SK-N-SH treated with all-trans-retinoic acid at 6 μM for 48 hours (cell line): ENCODE measurements at regions not wholly inside any gene's neighbourhood (a gene's known extent, or its start where the extent isn't known, plus 50 kb on each side); places are given as distances from the start of the nearest gene placed in this dataset.

Source experiments
- ATAC-seq: fragments of 200-7000 bp; cut with Tn5 transposase; 3 replicates; pipeline ENCODE4 v1.9.1; 2020; ENCODE audit warnings: mild to moderate bottlenecking, moderate library complexity
- CREB5 ChIP-seq: fragments of 250-450 bp; sonication (Bioruptor Pico); IDR thresholded peaks from 2 replicates; pipeline ENCODE4 v1.5.1; 2020; ENCODE audit warnings: low read depth, mild to moderate bottlenecking, moderate library complexity
- CSDC2 ChIP-seq: fragments of 250-450 bp; sonication (Bioruptor Pico); IDR thresholded peaks from 2 replicates; pipeline ENCODE4 v1.5.0; 2020; ENCODE audit warnings: mild to moderate bottlenecking, moderate library complexity
- ESRRG ChIP-seq: fragments of 250-450 bp; sonication (Bioruptor Pico); IDR thresholded peaks from 2 replicates; pipeline ENCODE4 v1.6.1; 2021; ENCODE audit warnings: mild to moderate bottlenecking
- GLIS3 ChIP-seq: fragments of 250-450 bp; sonication (Bioruptor Pico); IDR thresholded peaks from 2 replicates; pipeline ENCODE4 v1.5.0; 2020; ENCODE audit warnings: mild to moderate bottlenecking, moderate library complexity
- ISL1 ChIP-seq: fragments of 250-450 bp; sonication (Bioruptor Pico); IDR thresholded peaks from 2 replicates; pipeline ENCODE4 v2.1.2; 2022; ENCODE audit warnings: mild to moderate bottlenecking, moderate library complexity
- OSR1 ChIP-seq: fragments of 250-450 bp; sonication (Bioruptor Pico); IDR thresholded peaks from 2 replicates; pipeline ENCODE4 v1.8.0; 2022; ENCODE audit warnings: moderate library complexity, mild to moderate bottlenecking, inconsistent platforms
- PPARA ChIP-seq: fragments of 250-450 bp; sonication (Bioruptor Pico); IDR thresholded peaks from 2 replicates; pipeline ENCODE4 v1.5.0; 2020; ENCODE audit warnings: mild to moderate bottlenecking, borderline replicate concordance
- RARB ChIP-seq: fragments of 250-450 bp; sonication (Bioruptor Pico); IDR thresholded peaks from 2 replicates; pipeline ENCODE4 v1.8.0; 2021; ENCODE audit warnings: mild to moderate bottlenecking, moderate library complexity
- SNAI2 ChIP-seq: fragments of 250-450 bp; sonication (Bioruptor Pico); IDR thresholded peaks from 2 replicates; pipeline ENCODE4 v1.5.0; 2020; ENCODE audit warnings: mild to moderate bottlenecking, moderate library complexity
- TCF4 ChIP-seq: fragments of 250-450 bp; sonication (Bioruptor Pico); IDR thresholded peaks from 2 replicates; pipeline ENCODE4 v1.8.0; 2021; ENCODE audit warnings: mild to moderate bottlenecking, moderate library complexity, borderline replicate concordance
- TOX ChIP-seq: fragments of 250-450 bp; sonication (Bioruptor Pico); IDR thresholded peaks from 2 replicates; pipeline ENCODE4 v1.8.0; 2021; ENCODE audit warnings: mild to moderate bottlenecking, moderate library complexity, borderline replicate concordance
- ZC3H10 ChIP-seq: fragments of 250-450 bp; sonication (Bioruptor Pico); IDR thresholded peaks from 2 replicates; pipeline ENCODE4 v1.5.1; 2021; ENCODE audit warnings: mild to moderate bottlenecking, moderate library complexity
- ZFP3 ChIP-seq: fragments of 250-450 bp; sonication (Bioruptor Pico); IDR thresholded peaks from 2 replicates; pipeline ENCODE4 v1.5.0; 2020; ENCODE audit warnings: mild to moderate bottlenecking, moderate library complexity
- ZFP30 ChIP-seq: fragments of 450-650 bp; formaldehyde crosslinking; IDR thresholded peaks from 2 replicates; pipeline ENCODE4 v1.5.0; 2022; ENCODE audit warnings: mild to moderate bottlenecking, moderate library complexity
- ZNF565 ChIP-seq: fragments of 450-650 bp; formaldehyde crosslinking; conservative IDR thresholded peaks from 2 replicates; pipeline ENCODE4 v1.5.0; 2020; ENCODE audit warnings: low read depth, mild to moderate bottlenecking, moderate library complexity
- ZNF8 ChIP-seq: fragments of 450-650 bp; formaldehyde crosslinking; IDR thresholded peaks from 2 replicates; pipeline ENCODE4 v1.5.0; 2020; ENCODE audit warnings: mild to moderate bottlenecking, moderate library complexity
- TF ChIP-seq, protein P1 (sequence below): fragments of 250-450 bp; sonication (Bioruptor Pico); IDR thresholded peaks from 2 replicates; pipeline ENCODE4 v1.8.0; 2020; ENCODE audit warnings: mild to moderate bottlenecking, moderate library complexity, borderline replicate concordance
- TF ChIP-seq, protein P2 (sequence below): fragments of 250-450 bp; sonication (Bioruptor Pico); IDR thresholded peaks from 2 replicates; pipeline ENCODE4 v1.8.0; 2021; ENCODE audit warnings: low read depth, mild to moderate bottlenecking, moderate library complexity, borderline replicate concordance

DNA sequence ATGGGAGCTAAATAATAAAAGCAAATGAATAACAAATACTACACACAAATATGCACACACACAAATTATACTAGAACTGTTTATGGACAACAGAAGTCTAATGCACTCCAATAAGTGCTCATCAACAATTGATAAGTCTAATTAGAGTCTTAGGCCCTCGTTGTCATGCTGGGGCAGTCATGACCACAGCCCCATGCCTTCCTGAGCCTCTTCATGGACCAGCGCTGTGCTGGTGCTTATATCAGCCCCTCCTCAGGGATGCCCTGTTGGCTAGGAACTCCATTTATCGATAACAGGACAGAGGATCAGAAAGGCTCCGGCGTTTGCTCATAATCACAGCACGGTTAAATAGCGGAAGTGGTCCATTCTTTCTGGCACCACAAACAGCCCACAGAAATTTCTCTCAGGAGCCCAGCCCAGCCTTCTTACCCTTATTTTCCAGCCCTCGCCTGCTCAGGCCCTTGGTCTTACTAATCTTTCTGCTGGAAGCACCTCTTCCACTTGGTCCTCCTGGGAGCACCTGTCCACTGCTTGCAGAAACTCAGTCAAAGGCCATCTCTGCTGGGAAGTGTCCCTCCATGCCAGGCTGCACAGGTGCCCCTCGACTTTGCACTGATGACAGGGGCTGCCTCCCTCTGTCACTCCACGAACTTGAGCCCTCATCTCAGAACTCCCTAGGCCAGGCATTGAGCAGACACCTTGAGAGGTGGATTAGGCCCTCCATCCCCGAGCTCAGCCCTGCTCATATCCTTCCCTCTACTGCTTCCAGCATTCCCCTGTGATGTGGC, 500.2 kb upstream of the HS6ST1 start (continued):
- TF ChIP-seq CREB5 (CRISPR knock-in tag) (no peak), TOX (CRISPR knock-in tag) (no peak)

- ATAC-seq = no peak
These were observed 501.8 kb upstream of the HS6ST1 start for GRCh38 chr2:128820452-128820851.

GRCh38 chr2:128821010-128821409, 502.3 kb upstream of the HS6ST1 start:
- TF ChIP-seq PPARA (CRISPR knock-in tag) (no peak), RARB (CRISPR knock-in tag) (no peak), ESRRG (CRISPR knock-in tag) (no peak), GLIS3 (CRISPR knock-in tag) (no peak), CSDC2 (no peak)
- ATAC-seq = no peak

More at GRCh38 chr2:128820452-128820851, 501.8 kb upstream of the HS6ST1 start:
- TF ChIP-seq GLIS3 (CRISPR knock-in tag) (no peak), CREB5 (CRISPR knock-in tag) (no peak), ZC3H10 (no peak)

DNA sequence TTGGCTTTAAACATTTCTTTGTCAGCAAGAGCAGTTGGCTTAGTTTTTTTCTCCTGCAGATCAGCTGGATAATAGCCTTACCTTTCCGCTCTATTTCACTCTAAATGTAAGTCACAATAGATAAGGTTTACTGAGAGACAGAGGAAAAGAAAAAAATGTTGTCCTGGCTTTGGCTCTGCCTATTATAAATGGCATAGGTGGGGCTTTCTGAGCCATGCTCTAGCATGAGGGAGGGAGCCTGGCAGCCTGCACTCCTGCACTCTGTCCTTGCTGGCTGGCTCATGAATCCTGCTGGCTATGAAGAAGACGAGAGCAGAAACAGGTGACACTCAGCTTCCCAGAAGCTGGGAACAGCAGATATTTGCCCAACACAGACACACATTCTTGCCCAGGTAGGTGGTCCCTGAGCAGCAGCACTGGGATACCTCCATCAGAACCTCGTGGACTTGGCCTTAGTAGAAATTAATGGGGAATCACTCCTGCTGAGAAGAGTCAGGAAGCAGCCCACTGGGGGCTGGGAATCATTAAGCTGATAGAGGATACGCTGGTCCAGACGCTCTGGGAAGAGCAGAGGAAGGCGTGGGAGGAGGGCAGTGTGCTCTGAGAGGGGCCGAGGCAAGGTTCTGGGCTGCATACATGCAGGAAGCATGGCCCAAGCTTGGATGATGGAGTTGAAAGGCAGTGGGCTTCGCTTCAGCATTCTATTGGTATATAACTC, 514.4 kb upstream of the HS6ST1 start:
- no peak for ATAC-seq
- TF ChIP-seq RARB (CRISPR knock-in tag) (no peak), TOX (CRISPR knock-in tag) (no peak), ZNF8 (CRISPR knock-in tag) (no peak), GLIS3 (CRISPR knock-in tag) (no peak)
- TF ChIP-seq, protein P1, sequence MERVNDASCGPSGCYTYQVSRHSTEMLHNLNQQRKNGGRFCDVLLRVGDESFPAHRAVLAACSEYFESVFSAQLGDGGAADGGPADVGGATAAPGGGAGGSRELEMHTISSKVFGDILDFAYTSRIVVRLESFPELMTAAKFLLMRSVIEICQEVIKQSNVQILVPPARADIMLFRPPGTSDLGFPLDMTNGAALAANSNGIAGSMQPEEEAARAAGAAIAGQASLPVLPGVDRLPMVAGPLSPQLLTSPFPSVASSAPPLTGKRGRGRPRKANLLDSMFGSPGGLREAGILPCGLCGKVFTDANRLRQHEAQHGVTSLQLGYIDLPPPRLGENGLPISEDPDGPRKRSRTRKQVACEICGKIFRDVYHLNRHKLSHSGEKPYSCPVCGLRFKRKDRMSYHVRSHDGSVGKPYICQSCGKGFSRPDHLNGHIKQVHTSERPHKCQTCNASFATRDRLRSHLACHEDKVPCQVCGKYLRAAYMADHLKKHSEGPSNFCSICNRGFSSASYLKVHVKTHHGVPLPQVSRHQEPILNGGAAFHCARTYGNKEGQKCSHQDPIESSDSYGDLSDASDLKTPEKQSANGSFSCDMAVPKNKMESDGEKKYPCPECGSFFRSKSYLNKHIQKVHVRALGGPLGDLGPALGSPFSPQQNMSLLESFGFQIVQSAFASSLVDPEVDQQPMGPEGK (CRISPR knock-in tag) = no peak
- TF ChIP-seq, protein P2, sequence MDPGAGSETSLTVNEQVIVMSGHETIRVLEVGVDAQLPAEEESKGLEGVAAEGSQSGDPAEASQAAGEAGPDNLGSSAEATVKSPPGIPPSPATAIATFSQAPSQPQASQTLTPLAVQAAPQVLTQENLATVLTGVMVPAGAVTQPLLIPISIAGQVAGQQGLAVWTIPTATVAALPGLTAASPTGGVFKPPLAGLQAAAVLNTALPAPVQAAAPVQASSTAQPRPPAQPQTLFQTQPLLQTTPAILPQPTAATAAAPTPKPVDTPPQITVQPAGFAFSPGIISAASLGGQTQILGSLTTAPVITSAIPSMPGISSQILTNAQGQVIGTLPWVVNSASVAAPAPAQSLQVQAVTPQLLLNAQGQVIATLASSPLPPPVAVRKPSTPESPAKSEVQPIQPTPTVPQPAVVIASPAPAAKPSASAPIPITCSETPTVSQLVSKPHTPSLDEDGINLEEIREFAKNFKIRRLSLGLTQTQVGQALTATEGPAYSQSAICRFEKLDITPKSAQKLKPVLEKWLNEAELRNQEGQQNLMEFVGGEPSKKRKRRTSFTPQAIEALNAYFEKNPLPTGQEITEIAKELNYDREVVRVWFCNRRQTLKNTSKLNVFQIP (CRISPR knock-in tag) = no peak

GRCh38 chr2:128833664-128834027, 515.0 kb upstream of the HS6ST1 start:
- ATAC-seq = no peak
- TF ChIP-seq ZFP30 (CRISPR knock-in tag) (no peak), GLIS3 (CRISPR knock-in tag) (no peak), OSR1 (CRISPR knock-in tag) (no peak), PPARA (CRISPR knock-in tag) (no peak), ISL1 (CRISPR knock-in tag) (no peak), CREB5 (CRISPR knock-in tag) (no peak), ZC3H10 (no peak), SNAI2 (CRISPR knock-in tag) (no peak), TCF4 (CRISPR knock-in tag) (no peak), ZFP3 (CRISPR knock-in tag) (no peak), TOX (CRISPR knock-in tag) (no peak), ZNF565 (no peak), RARB (CRISPR knock-in tag) (no peak)
- TF ChIP-seq, protein P1 (CRISPR knock-in tag) = no peak
- TF ChIP-seq, all 23 proteins: peak for 0
